CD4-positive, alpha-beta T cell treated with Interleukin-4 for 1 hour (primary cell): ENCODE measurements at regions not wholly inside any gene's neighbourhood (a gene's known extent, or its start where the extent isn't known, plus 50 kb on each side); places are given as distances from the start of the nearest gene placed in this dataset.
"Not testable (repeated sequence)": the region's sequence is repeated elsewhere in the genome, so short reads cannot be mapped to it uniquely, and the experiment has no call there.

Experiments used
- DNase-seq, 2 donors: peaks; one replicate each; pipeline ENCODE4 v3.0.0-alpha.2; 2020 to 2022

DNA sequence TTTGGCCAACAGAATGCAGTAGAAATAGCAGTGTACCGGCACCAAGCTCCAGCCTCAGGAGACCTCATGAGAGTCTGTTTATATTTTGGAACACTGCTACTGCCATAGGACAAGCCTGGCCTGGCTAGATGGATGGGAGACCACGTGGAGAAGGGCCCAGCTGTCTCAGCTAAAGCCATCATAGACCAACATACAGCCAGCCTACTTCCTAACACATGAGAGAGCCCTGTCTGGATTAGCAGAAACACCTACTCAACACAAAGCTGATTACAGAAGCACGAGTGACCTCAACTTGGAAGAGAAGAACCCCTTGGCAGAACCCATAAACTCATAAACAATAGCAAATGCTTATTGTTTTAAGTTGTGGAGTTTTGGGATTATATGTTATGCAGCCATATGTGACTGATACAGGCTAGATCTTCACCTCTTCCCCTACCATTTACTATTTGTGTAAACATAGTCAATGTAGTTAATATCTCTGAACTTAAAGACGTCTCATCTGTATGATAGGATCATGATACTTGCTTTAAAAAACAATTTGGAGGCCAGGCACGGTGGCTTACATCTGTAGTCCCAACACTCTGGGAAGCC is 199.4 kb upstream of the ZNF217 start:
- DNase-seq = no peak

DNA sequence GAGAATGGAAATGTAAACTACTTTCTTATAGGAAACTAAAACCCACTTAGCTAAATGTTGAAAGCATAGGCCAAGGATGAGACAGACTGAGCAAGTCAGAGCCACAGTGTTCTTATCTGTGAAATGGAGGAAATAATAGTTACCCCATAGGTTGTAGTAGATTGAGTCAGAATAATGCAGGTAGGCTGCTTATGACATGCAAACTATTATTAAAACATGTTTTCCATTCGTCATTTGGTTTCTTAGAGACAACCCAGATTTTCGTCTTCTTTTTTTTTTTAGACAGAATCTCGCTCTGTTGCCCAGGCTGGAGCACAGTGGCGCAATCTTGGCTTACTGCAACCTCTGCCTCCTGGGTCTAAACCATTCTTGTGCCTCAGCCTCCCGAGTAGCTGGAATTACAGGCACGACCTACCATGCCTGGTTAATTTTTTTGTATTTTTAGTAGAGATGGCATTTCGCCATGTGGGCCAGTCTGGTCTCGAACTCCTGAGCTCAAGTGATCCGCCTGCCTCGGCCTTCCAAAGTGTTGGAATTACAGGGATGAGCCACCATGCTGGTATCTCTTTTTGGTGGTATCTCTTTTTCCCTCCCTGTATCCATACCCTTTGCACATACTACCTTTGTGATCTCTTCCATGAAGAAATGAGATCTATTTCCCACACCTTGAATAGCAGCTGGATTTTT is 196.5 kb upstream of the ZNF217 start:
- no peak for DNase-seq

DNA sequence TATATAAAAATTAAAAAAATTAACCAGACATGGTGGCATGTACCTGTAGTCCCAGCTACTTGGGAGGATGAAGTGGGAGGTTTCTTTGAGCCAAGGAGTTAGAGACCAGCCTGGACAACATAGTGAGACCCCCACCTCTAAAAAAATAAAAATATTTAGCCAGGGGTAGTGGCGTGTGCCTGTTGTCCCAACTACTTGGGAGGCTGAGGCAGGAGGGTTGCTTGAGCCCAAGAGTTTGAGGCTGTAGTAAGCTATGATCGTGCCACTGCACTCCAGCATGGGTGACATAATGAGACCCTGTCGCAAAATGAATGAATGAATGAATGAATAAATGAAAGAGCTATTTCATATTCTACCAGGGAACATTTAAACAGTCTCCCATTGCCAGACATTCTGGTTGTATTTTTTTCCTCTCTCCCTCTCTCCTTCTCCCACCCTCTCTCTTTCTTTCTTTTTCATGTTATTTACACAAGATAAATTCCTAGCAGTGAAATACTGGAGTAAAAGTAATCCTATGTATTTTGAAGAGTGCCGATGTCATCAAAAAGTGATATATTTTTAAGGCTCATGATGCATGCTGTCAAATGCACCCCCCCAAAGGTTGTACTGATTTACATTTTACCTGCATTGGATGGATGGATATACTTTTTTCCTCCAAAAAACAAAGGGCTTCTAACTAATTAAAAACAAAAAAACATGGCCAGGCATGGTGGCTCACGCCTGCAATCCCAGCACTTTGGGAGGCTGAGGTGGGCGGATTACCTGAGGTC is 194.8 kb upstream of the ZNF217 start:
- DNase-seq = no peak

DNA sequence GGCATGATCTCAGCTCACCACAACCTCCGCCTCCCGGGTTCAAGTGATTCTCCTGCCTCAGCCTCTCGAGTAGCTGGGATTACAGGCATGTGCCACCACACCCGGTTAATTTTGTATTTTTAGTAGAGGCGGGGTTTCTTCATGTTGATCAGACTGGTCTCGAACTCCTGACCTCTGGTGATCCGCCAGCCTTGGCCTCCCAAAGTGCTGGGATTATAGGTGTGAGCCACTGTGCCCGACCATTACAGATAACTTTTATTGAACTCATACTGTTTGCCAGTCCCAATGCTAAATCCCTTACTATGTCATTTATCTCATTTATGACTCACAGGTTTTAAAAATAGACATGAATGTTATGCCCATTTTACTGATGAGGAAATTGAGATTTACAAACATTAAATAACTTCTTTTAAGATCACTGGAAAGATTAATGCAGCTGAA is 193.9 kb upstream of the ZNF217 start:
- DNase-seq = not testable (repeated sequence)

DNA sequence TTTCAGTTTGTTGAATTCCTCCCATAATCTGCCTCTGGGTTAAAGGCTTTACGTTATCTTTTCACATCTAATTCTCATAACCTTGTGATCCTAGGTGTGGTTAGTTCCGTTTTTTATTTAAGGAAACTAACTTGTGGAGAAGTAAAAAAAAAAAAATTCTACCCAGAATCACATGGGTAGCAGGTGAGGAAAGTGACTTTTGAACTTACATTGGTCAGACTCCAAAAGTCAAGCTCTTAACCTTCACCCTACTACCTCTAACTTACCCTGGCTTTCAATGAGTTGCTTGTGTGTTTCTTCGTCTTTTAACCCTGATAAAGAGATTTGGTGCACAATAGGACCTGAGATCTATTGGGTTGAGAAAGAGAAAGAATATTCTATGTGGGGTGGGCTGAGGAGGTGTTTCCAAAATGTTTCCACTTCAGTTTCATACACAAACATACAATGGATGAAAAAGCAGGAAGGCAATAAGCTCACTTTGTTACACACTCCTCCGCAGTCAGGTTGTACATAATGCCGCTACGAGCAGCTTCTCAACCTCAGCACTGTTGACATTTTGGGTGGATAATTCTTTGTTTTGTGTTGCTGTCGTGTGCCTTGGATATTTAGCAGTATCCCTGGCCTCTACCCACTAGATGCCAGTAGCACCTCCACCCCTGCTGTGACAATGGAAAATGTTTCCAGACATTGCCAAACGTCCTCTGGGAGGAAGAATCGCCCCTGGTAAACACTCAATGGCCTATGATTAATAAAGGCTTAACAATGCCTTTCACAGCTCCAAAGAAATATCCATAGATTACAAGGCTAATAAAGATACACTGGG is 193.0 kb upstream of the ZNF217 start:
- no peak for DNase-seq

DNA sequence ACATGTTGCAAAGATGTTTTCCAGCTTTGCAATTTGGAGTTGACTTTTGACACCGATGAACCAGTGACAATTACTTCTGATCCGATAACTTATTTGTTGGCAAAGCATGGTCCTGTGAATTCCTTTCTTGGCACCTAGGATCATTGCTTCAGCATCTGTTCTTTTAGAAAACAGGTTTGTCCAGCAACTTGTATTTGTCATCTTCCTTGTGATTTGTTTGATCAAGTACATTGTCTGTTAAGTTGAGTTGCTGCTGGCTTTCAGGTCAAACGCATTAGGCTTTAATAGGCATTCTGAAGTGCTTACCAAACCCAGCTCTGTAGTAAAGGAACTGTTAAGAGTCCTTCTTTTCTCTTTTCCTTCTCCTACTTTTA is 192.4 kb upstream of the ZNF217 start:
- no peak for DNase-seq

DNA sequence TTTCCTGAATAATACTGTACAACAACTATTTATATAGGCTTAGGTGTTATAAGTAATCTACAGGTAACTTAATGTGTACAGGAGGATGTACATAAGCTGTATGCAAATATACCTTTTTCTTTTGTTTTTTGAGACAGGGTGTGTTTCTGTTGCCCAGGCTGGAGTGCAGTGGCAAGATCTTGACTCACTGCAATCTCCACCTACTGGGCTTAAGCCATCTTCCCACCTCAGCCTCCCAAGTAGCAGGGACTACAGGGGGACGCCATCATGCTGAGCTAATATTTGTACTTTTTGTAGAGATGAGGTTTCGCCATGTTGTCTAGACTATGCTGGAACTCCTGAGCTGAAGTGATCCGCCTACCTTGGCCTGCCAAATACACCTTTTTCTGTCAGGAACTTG is 191.7 kb upstream of the ZNF217 start:
- no peak for DNase-seq

DNA sequence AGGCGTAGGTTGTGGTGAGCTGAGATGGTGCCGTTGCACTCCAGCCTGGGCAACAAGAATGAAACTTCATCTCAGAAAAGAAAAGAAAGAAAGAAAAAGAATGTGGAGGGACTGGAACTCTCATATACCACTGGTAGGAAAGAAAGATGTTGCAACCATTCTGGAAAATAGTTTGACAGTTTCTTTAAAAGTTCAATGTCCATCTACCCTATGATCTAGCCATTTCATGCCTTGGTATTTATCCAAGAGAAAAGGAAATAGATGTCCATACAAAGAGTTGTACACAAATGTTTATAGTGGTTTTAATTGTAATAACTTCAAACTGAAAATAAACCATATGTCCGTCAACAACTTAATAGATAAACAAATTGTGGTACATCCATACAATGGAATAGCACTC is 190.1 kb upstream of the ZNF217 start:
- DNase-seq = no peak

DNA sequence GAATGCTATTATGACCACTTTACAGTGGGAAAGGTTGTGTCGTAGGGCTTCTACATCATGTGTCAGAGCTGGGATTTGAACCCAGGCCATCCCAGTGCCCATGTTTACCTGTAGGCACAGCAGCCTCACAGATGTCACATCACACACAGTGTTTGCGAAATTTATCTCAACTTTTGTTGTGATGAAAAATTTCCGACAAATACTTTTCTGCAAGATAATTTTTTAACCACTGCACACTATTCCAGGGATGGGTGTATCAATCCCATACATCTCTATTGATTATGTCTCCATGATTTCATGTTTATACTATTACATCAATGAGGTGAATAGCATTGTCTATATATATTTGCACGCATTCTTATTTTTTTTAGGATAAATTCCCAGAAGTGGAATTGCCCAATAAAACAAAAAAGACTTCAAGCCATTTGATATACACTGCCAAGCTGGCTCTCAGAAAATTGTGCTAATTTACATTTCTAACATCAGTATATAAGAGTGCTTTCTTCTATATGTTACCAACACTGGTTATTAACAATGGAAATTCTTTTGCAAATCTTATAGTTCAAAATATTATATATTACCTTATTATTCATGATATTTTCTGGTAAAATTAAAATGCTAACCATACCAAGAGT is 189.1 kb upstream of the ZNF217 start:
- no peak for DNase-seq

DNA sequence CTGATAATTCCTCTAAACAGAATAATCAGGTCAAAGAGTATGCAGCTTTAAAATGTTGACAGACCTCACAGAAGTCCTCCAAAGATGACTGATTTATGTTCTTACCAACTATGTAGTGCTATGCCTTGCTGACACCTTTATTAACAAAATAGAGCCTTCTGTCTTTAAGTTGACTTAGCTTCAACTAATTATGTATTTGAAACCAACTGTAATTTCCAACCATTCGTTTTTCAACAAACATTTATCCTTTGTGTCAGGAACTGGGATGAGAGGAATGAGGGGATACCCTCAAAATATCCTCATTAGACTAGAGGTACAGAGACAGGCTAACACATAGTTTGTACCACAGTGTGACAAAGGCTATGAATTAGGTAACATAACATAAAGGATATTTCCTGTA is 186.2 kb upstream of the ZNF217 start:
- no peak for DNase-seq

DNA sequence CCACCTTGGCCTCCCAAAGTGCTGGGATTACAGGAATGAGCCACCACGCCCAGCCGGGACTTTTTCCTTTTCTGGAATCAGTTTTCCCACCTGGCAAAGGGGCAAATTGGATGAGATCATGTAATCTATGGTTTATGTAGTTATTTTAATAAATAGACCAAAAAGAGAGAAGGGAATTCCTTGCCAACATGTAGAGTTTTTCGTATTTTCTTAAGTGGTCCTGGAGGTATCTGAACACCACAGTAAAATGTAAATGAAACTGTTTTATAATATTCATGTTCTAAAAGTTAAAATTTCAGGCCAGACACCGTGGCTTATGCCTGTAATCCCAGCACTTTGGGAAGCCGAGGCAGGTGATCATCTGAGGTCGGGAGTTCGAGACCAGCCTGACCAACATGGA is 185.1 kb upstream of the ZNF217 start:
- DNase-seq = no peak

DNA sequence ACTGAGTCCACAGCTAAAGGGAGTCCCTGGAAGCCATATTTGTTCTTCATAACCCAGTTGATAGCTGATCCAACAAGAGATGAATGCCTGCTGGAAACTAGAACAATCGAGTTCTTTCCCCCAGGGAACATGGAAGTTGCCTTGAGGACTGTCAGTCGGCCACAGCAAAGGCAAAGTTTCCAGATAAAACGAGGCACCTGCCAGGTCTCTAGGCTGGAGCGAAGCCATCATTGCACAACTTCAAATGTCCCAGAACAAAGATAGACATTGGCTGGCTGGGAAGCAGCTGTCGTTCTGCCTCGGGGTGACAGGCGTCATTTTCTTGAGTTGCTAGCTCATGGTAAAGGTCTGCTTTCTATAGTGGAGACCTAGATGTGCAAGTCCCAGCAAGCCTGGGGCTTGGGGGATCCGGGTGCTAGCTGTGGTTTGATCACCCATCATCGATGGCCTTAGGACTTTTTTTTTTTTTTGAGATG is 184.4 kb upstream of the ZNF217 start:
- no peak for DNase-seq

DNA sequence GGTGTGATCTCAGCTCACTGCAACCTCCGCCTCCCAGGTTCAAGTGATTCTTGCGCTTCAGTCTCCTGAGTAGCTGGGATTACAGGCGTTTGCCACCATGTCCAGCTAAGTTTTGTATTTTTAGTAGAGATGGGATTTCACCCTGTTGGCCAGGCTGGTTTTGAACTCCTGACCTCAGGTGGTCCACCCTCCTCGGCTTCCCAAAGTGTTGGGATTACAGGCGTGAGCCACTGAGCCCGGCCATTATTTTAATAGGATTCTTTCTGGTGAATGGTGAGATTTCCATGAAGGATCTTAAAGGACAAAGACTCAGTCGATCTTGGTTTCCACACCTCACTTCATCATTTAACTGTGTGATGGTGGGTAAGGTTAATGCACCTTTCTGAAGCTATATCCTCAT is 183.8 kb upstream of the ZNF217 start:
- DNase-seq = not testable (repeated sequence)

DNA sequence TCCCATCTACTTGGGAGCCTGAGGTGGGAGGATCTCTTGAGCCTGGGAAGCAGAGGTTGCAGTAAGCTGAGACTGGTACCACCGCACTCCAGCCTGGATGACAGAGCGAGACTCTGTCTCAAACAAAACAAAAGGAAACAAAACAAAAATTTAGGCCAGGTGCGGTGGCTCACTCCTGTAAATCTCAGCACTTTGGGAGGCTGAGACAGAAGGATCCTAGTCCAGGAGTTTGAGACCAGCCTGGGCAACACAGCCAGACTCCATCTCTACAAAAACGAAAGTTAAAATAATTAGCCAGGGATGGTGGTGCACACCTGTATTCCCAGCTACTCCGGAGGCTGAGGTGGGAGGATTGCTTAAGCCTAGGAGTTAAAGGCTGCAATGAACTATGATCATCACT is 183.2 kb upstream of the ZNF217 start:
- no peak for DNase-seq

DNA sequence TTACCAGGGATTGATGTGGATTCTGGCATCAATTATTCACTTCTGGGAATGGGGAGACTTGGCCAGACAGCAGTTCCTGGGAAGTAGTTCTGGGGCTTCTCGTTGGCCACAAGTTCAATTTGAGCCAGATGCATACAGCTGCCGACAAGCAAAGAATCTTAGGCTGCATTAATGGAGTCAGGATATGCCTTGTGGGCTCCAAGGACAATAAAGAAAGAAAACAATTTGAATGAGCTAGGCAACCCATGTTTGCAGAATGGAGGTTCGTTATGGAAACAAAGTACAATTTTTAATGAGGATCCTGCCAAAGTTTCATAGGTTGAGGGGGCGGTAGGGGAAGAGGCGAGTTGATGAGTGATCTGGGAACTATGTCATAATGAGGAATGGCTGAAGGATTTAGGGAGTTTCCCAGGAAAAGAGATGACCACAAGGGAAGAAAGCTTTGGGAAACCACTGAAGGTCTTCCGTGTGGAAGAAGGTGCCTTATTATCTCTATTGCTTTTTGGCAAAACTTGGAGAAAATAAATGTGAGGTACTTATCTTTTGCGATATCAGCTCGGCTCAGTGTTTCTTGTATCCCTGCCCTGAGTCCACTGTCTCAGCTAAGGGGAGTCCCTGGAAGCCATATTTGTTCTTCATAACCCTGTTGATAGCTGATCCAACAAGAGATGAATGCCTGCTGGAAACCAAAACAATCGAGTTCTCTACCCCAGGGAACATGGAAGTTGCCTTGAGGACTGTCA is 181.0 kb upstream of the ZNF217 start:
- DNase-seq = no peak

DNA sequence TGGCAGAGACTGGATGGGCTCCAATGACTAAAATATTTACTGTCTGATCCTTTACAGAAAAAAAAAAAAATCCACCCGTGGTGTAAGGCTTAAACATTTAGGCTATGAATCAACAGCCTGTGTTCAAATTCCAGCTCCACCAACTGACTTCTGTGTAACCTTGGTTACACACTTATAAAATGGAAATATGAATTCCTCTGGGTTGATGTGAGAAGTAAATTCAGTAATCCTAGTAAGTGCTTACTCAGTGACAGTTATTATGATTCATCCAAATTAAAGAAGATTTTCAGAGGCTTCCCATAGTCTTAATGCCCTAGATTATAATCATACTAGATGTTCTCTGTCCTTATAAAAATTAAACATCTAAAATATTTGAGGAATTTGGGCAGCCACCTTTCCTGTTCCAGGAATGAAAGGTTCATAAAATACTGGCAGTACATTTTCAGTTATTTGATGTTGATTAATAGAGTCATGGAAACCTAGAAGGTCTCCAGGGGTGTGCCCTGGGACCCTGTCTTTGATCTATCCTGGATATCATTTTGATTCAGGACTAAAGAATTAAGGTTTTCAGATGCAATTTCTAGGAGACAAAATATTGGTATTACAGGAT is 180.3 kb upstream of the ZNF217 start:
- DNase-seq = no peak

DNA sequence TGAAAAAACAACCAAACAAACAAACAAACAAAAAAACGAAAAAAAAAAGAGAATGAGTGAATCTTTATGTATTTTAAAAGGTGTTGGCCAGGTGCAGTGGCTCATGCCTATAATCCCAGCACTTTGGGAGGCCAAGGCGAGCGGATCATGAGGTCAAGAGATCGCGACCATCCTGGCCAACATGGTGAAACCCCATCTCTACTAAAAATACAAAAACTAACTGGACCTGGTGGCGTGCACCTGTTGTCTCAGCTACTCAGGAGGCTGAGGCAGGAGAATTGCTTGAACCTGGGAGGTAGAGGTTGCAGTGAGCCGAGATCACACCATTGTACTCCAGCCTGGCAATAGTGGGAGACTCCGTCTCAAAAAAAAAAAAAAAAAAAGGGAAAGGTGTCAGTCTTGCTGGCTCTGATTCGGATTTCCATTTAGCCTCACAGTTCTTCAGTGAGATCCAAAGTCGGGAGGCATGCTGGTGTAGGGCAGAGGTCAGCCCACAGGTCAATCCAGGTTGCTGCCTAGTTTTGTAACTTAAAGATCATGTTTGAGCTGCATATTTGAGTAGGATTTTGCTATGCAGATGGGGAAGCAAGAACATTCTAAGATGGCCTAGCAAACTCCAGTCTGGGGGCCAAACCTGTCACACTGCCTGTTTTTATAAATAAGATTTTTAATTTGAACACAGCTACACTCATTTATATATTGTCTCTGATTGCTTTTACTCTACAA is 179.6 kb upstream of the ZNF217 start:
- DNase-seq = not testable (repeated sequence)

DNA sequence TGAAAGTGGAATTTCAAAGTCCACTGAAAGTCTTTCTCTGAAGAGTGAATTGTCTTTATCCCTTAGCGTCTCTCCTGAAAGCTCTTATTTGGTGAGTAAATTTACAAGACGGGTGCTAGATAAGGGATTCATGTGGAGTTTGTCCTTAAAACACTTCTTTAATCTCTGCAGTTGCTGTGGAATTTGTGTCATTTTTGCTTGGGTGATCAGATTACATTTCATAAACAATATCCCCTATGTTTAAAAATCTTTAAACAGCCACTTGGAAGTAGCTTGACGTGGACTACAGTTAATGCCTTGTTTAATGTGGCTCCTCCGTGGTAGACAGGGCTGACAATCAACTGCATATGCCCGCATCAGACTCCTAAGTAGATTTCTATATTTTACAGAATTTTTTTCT is 175.4 kb upstream of the ZNF217 start:
- DNase-seq = no peak

DNA sequence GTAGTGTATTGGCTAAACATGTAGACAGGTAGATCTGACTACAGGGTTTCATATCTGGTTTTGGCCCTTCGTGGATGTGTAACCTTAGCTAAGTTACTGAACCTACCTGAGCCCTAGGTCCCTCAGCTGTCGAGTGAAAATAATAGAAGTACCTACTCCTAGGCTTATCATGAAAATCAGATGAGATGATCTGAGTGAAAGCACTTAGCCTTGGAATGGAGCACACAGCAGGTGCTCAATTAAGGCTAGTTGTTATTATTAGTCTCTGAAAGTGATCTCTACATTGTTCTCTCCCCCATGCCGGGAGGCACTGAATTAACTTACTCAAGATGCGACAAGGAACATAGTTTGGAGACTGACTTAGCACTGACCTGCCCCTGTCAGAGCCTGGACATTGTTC is 174.7 kb upstream of the ZNF217 start:
- DNase-seq = no peak

DNA sequence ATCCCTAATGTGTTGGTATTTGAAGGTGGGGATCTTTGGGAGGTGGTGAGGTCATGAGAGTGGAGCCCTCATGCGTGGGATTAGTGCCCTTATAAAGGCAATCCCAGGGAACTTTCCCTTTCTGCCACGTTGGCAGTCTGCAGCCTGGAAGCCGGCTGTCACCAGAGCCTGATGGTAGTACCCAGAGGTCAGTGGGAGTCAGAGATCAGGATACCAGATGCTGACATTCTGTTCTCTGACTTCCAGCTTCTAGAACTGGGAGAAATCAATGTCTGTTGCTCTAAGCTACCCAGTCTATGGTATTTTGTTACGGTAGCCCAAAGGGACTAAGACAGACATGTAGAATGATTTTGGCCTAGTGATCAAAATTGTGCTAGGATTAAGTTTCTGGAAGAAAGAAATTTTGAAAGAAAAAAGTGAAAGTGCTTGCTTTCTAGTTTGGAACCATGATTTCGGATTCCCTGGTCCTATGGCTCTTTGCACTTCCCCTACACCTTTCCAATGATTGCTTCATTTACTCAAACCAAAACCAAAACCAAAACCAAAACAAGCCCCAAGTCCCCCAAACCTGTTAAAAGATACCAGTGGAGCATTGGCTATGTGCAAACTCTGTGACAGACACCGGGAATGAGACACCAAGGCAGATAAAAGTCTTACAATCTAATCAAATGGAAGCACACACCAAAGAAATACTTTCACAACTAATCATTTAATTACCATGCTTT is 173.7 kb upstream of the ZNF217 start:
- DNase-seq = no peak
